ENCODE measurements at regions not wholly inside any gene's neighbourhood (a gene's known extent, or its start where the extent isn't known, plus 50 kb on each side); places are given as distances from the start of the nearest gene placed in this dataset.
"Not testable (repeated sequence)": the region's sequence is repeated elsewhere in the genome, so short reads cannot be mapped to it uniquely, and the experiment has no call there.

DNA sequence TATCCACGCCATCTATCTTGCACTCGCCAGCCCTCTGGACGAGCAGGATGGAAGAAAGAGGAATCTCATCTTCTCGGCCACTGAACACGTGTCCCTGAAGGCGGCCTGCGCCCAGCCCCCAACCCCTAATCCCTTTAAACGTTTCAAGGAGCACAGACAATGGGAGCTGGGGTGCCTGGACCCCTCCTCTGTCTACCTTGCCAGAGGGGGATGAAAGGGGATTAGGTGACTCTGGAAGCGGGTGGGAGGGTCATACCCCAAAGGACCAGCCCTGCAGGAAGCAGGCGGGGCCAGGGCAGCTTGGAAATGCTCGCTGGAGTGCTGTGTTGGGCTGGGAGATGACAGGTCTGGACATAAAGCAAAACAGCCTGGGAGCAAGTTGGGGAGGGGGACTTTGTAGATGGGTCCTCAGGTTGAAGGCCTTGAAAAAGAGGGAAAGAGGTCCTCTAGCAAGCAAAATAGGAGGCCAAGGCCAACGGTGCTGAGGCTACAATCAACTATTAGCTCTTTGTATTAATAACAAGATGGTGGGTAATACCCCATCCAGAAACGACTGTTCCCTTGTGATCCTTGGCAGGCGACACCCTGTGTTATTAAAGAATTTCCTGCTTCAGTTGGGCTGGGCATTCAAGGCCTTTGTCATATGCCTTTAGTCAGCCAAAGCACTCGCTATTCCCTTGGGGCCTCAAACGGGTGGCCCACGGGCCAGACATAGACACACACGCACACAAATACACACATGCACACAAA, 126.5 kb upstream of the UNC5B start:
- no TSS peak for BruUV-seq (replicated peaks)
- no peaks in the 10 kb centered on the region for H3K36me3 Mint-ChIP-seq (ENCODE audit: insufficient read depth, unreplicated experiment)
- CTCF ChIA-PET: no interaction called here
- peaks cover 32% of the 10 kb centered on the region for H3K27me3 Mint-ChIP-seq (ENCODE audit: unreplicated experiment)
- intact Hi-C loops (cut with micrococcal nuclease; ENCODE audit: unreplicated experiment): no loop called here
- H3K4me1 Mint-ChIP-seq (ENCODE audit: low read depth, unreplicated experiment): no peaks in the 10 kb centered on the region
- no peak overlapping the region for H3K4me3 Mint-ChIP-seq (ENCODE audit: low read depth, unreplicated experiment)
- TF ChIP-seq, protein P1, sequence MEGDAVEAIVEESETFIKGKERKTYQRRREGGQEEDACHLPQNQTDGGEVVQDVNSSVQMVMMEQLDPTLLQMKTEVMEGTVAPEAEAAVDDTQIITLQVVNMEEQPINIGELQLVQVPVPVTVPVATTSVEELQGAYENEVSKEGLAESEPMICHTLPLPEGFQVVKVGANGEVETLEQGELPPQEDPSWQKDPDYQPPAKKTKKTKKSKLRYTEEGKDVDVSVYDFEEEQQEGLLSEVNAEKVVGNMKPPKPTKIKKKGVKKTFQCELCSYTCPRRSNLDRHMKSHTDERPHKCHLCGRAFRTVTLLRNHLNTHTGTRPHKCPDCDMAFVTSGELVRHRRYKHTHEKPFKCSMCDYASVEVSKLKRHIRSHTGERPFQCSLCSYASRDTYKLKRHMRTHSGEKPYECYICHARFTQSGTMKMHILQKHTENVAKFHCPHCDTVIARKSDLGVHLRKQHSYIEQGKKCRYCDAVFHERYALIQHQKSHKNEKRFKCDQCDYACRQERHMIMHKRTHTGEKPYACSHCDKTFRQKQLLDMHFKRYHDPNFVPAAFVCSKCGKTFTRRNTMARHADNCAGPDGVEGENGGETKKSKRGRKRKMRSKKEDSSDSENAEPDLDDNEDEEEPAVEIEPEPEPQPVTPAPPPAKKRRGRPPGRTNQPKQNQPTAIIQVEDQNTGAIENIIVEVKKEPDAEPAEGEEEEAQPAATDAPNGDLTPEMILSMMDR (IDR thresholded peaks at IDR 0.05; ENCODE audit: unreplicated experiment): no peak
- DNase-seq: no peak
- no peak overlapping the region for H3K27ac Mint-ChIP-seq (ENCODE audit: unreplicated experiment)
- no peaks in the 10 kb centered on the region for H3K9me3 Mint-ChIP-seq (ENCODE audit: low read depth, unreplicated experiment)

DNA sequence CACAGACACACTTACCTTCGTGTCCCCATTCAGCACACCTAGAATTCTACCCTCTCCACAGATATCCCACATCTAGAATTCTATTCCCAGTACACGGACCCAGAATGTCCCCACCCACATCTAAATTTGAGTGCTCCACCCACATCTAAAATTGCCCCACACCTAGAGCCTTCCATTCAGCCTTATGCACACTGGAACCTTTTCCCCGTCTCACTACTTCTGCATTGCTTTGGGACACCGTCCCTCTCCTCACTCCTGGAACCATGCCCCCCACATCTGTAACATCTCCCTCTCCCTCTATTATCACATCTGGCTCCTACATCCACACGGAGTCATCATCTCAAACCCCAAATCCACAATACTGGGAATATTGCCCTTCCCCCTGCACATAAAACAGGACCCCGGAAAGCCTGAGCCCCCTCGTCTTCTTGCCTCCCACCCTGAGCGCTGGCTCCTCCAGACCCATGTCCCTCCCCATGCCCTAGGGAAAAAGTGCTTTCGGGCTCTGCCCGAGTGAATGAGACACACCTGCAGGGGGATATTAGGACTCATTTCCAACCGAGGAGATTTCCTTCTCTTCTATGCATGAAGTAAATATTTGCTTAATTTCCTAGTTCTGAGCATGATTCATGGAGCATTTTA, 125.8 kb upstream of the UNC5B start:
- H3K36me3 Mint-ChIP-seq (ENCODE audit: insufficient read depth, unreplicated experiment): no peaks in the 10 kb centered on the region
- H3K27ac Mint-ChIP-seq (ENCODE audit: unreplicated experiment): no peak overlapping the region
- no peaks in the 10 kb centered on the region for H3K4me1 Mint-ChIP-seq (ENCODE audit: low read depth, unreplicated experiment)
- BruUV-seq (replicated peaks): no TSS peak
- intact Hi-C loops (cut with micrococcal nuclease; ENCODE audit: unreplicated experiment): no loop called here
- no peak overlapping the region for H3K4me3 Mint-ChIP-seq (ENCODE audit: low read depth, unreplicated experiment)
- peaks cover 25% of the 10 kb centered on the region for H3K27me3 Mint-ChIP-seq (ENCODE audit: unreplicated experiment)
- H3K9me3 Mint-ChIP-seq (ENCODE audit: low read depth, unreplicated experiment): no peaks in the 10 kb centered on the region
- DNase-seq: no peak
- CTCF ChIA-PET: no interaction called here
- TF ChIP-seq, protein P1 (IDR thresholded peaks at IDR 0.05; ENCODE audit: unreplicated experiment): no peak

DNA sequence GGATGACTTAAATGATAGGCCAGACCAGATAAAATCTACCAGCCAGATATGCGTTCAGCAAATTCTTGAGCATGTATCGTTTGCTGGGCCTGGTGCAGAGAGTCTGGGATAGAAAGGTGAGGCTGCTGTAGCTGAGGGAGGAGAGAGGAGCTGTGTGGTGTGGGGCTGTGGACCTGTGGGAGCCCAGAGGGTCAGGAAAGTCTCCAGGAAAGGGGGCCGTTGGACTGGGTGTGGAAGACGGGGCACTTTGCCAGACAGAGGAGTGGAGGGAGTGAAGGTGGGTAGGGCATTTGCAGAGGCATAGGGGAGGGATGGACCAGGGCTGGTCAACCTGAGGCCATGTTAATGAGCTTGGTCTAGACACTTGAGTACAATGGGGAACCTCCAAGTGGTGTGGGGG, 124.7 kb upstream of the UNC5B start:
- no peaks in the 10 kb centered on the region for H3K36me3 Mint-ChIP-seq (ENCODE audit: insufficient read depth, unreplicated experiment)
- intact Hi-C loops (cut with micrococcal nuclease; ENCODE audit: unreplicated experiment): no loop called here
- CTCF ChIA-PET: no interaction called here

DNA sequence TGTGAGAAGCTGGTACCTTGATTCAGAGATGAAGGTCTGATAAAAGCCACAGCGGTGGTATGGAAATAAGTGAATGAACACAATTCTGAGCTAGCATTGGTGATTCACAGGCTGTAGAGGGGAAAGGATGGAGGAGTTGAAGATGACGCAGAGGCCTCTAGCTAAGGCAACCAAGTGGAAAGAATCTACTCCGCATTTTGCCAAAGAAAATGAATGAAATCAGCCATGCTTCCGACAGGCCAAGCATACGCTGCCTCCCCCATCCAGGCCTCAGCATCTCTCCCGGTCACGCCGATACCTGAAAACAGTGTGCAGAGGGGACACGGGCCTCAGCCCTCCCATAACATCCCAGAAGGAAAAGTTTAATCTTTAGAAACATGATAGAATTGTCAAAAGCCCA, 124.3 kb upstream of the UNC5B start:
- H3K4me3 Mint-ChIP-seq (ENCODE audit: low read depth, unreplicated experiment): no peak overlapping the region
- no peaks in the 10 kb centered on the region for H3K9me3 Mint-ChIP-seq (ENCODE audit: low read depth, unreplicated experiment)

More for the DNA sequence above, 124.7 kb upstream of the UNC5B start:
- no TSS peak for BruUV-seq (replicated peaks)
- TF ChIP-seq, protein P1 (IDR thresholded peaks at IDR 0.05; ENCODE audit: unreplicated experiment): no peak
- H3K9me3 Mint-ChIP-seq (ENCODE audit: low read depth, unreplicated experiment): no peaks in the 10 kb centered on the region
- no peak overlapping the region for H3K4me3 Mint-ChIP-seq (ENCODE audit: low read depth, unreplicated experiment)
- H3K27me3 Mint-ChIP-seq (ENCODE audit: unreplicated experiment): peaks cover 15% of the 10 kb centered on the region
- no peak for DNase-seq
- no peaks in the 10 kb centered on the region for H3K4me1 Mint-ChIP-seq (ENCODE audit: low read depth, unreplicated experiment)
- no peak overlapping the region for H3K27ac Mint-ChIP-seq (ENCODE audit: unreplicated experiment)

DNA sequence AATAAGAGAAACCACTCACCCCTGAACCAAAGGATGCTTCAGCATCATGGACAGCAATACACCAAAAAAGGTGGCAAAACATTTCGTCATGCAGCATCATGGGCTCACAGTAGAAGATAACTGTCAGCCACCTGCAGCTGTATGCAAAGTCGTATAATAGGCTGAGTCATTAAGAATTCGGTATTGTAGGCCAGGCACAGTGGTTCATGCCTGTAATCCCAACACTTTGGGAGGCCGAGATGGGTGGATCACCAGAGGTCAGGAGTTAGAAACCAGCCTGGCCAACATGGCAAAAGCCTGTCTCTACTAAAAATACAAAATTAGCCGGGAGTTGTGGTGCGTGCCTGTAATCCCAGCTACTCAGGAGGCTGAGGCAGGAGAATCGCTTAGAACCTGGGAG, 123.8 kb upstream of the UNC5B start:
- intact Hi-C loops (cut with micrococcal nuclease; ENCODE audit: unreplicated experiment); CTCF ChIA-PET; H3K4me3 Mint-ChIP-seq (ENCODE audit: low read depth, unreplicated experiment); H3K27ac Mint-ChIP-seq (ENCODE audit: unreplicated experiment); H3K36me3 Mint-ChIP-seq (ENCODE audit: insufficient read depth, unreplicated experiment); DNase-seq; H3K4me1 Mint-ChIP-seq (ENCODE audit: low read depth, unreplicated experiment); H3K27me3 Mint-ChIP-seq (ENCODE audit: unreplicated experiment); BruUV-seq (replicated peaks); H3K9me3 Mint-ChIP-seq (ENCODE audit: low read depth, unreplicated experiment): not testable (repeated sequence)

More for the DNA sequence above, 124.3 kb upstream of the UNC5B start:
- BruUV-seq (replicated peaks): no TSS peak
- Mint-ChIP-seq H3K4me1 (ENCODE audit: low read depth, unreplicated experiment) (no peaks in the 10 kb centered on the region), H3K27ac (ENCODE audit: unreplicated experiment) (no peak overlapping the region), H3K27me3 (ENCODE audit: unreplicated experiment) (peaks cover 10% of the 10 kb centered on the region), H3K36me3 (ENCODE audit: insufficient read depth, unreplicated experiment) (no peaks in the 10 kb centered on the region)
- TF ChIP-seq, protein P1 (IDR thresholded peaks at IDR 0.05; ENCODE audit: unreplicated experiment): no peak
- intact Hi-C loops (cut with micrococcal nuclease; ENCODE audit: unreplicated experiment): no loop called here
- CTCF ChIA-PET: no interaction called here
- no peak for DNase-seq

All from Calu3 (cell line).